Endothelial cell of umbilical vein (primary cell): ENCODE measurements at regions not wholly inside any gene's neighbourhood (a gene's known extent, or its start where the extent isn't known, plus 50 kb on each side); places are given as distances from the start of the nearest gene placed in this dataset.

Source experiments
- BruUV-seq: library from RNA; stranded (reverse); fragments of 400-500 nt; replicated peaks from 2 replicates; lab custom pipeline; 2021; lab: Mats Ljungman, UMichigan
- CTCF ChIA-PET: fragments of 300-600, 350-600 bp; sonication (Branson Sonifier 250); formaldehyde crosslinking; loops from one replicate; lab custom pipeline; 2021; ENCODE audit warnings: antibody characterized with exemption, inconsistent platforms; lab: Charles Lee
- POLR2A ChIA-PET: fragments of 300-600, 350-600 bp; sonication (Branson Sonifier 250); formaldehyde crosslinking; loops from one replicate; lab custom pipeline; 2021; ENCODE audit warnings: antibody characterized with exemption, inconsistent platforms; lab: Charles Lee
- DNase-seq: peaks from one replicate; pipeline ENCODE4 v3.0.0-alpha.2; 2011; ENCODE audit warnings: low read depth, low spot score
- FAIRE-seq: peaks from 2 replicates; lab custom pipeline; 2011; peaks lifted over from hg19 to GRCh38; lab: Jason Lieb, UNC
- H2AFZ ChIP-seq: 2 replicates; pipeline ENCODE4 v1.6.0; 2012; ENCODE audit warnings: low read depth, low read length, control low read depth, inconsistent platforms
- H3K27ac ChIP-seq: 2 replicates; pipeline ENCODE4 v1.5.1; 2011; ENCODE audit warnings: low read depth, mild to moderate bottlenecking, control low read depth, low read length, moderate library complexity; ENCODE audit not compliant: insufficient read depth
- H3K27me3 ChIP-seq, 2 experiments: 2 replicates each; pipeline versions ENCODE4 v1.6.0 to v1.6.1; 2011; ENCODE audit warnings: low read length in 2 of 2, mixed read lengths in 1 of 2; ENCODE audit not compliant: control insufficient read depth in 2 of 2, insufficient read depth in 2 of 2
- H3K36me3 ChIP-seq, 2 experiments: 2 replicates in 1 of 2; 3 replicates in 1 of 2; pipeline ENCODE4 v1.5.1; 2011; ENCODE audit warnings: low read length in 2 of 2, mild to moderate bottlenecking in 1 of 2, moderate library complexity in 1 of 2; ENCODE audit not compliant: control insufficient read depth in 2 of 2, insufficient read depth in 2 of 2; ENCODE audit errors: extremely low read depth in 1 of 2
- H3K4me1 ChIP-seq: 3 replicates; pipeline ENCODE4 v1.5.1; 2011; ENCODE audit warnings: mild to moderate bottlenecking, low read length; ENCODE audit not compliant: control insufficient read depth, insufficient read depth; ENCODE audit errors: extremely low read depth
- H3K4me2 ChIP-seq: 2 replicates; pipeline ENCODE4 v1.6.1; 2011; ENCODE audit warnings: low read length, control low read depth, mixed read lengths; ENCODE audit not compliant: insufficient read depth
- H3K4me3 ChIP-seq, 3 experiments: fragments of 200-600 bp in 1 of 3; sonication (generic), shearing (Covaris generic) in 1 of 3; replicated peaks in 1 of 3; 2 replicates each; pipeline ENCODE4 v1.5.1; 2011 to 2016; ENCODE audit warnings: control low read depth in 3 of 3, low read length in 3 of 3, mild to moderate bottlenecking in 2 of 3, inconsistent platforms in 1 of 3, low read depth in 1 of 3, moderate library complexity in 1 of 3; ENCODE audit not compliant: insufficient read depth in 1 of 3
- H3K79me2 ChIP-seq: 2 replicates; pipeline ENCODE4 v1.6.0; 2012; ENCODE audit warnings: low read length, inconsistent platforms; ENCODE audit not compliant: control insufficient read depth, insufficient read depth
- H3K9ac ChIP-seq: replicated peaks from 2 replicates; pipeline ENCODE3; 2011; ENCODE audit warnings: low read length, control low read depth; ENCODE audit not compliant: insufficient read depth; ENCODE audit errors: extremely low read depth
- H3K9me1 ChIP-seq: replicated peaks from 3 replicates; pipeline ENCODE4 v1.6.0; 2011; ENCODE audit warnings: mild to moderate bottlenecking, low read length; ENCODE audit not compliant: control insufficient read depth, insufficient read depth; ENCODE audit errors: extremely low read depth
- H3K9me3 ChIP-seq: replicated peaks from 2 replicates; pipeline ENCODE4 v1.5.1; 2012; ENCODE audit warnings: low read length, inconsistent platforms; ENCODE audit not compliant: control insufficient read depth, insufficient read depth
- H4K20me1 ChIP-seq: replicated peaks from 2 replicates; pipeline ENCODE3; 2011; ENCODE audit warnings: mild to moderate bottlenecking, low read length; ENCODE audit not compliant: control insufficient read depth, insufficient read depth; ENCODE audit errors: extremely low read depth
- CTCF ChIP-seq, 2 donors: IDR thresholded peaks; 1 replicate in 1 of 2; 2 replicates in 1 of 2; pipeline ENCODE4 v1.5.1; 2011; ENCODE audit warnings: low read length in 2 of 2, mild to moderate bottlenecking in 2 of 2, moderate library complexity in 2 of 2, control low read depth in 1 of 2, inconsistent platforms in 1 of 2, low read depth in 1 of 2; ENCODE audit not compliant: insufficient read depth in 1 of 2; ENCODE audit errors: extremely low read depth in 1 of 2
- EZH2 ChIP-seq: IDR thresholded peaks from 2 replicates; pipeline ENCODE4 v1.6.1; 2012; ENCODE audit warnings: borderline replicate concordance, low read depth, mild to moderate bottlenecking, moderate library complexity, low read length, inconsistent platforms; ENCODE audit not compliant: severe bottlenecking
- FOS ChIP-seq: IDR thresholded peaks from 2 replicates; pipeline ENCODE4 v1.6.1; 2011; ENCODE audit warnings: mild to moderate bottlenecking, low read length, moderate library complexity, borderline replicate concordance; ENCODE audit not compliant: insufficient read depth
- GATA2 ChIP-seq: IDR thresholded peaks from 2 replicates; pipeline ENCODE4 v1.7.0; 2011; ENCODE audit warnings: low read depth, mild to moderate bottlenecking, moderate library complexity, mixed read lengths, low read length; ENCODE audit not compliant: insufficient read length, insufficient read depth
- JUN ChIP-seq: IDR thresholded peaks from 2 replicates; pipeline ENCODE4 v1.6.1; 2011; ENCODE audit warnings: borderline replicate concordance, low read depth; ENCODE audit not compliant: insufficient read length, insufficient read depth
- MAX ChIP-seq: IDR thresholded peaks from 2 replicates; pipeline ENCODE4 v1.6.1; 2011; ENCODE audit not compliant: insufficient read depth, insufficient read length
- MYC ChIP-seq: IDR thresholded peaks from one replicate; pipeline ENCODE4 v1.6.1; 2011; ENCODE audit warnings: mild to moderate bottlenecking, low read depth, low read length
- POLR2A ChIP-seq: IDR thresholded peaks from 2 replicates; pipeline ENCODE4 v1.6.1; 2012; ENCODE audit warnings: low read depth, mild to moderate bottlenecking, control low read depth, low read length
- dilution Hi-C: fragments of 300-500 bp; cut with MboI; formaldehyde crosslinking; loops from one replicate; pipeline ENCODE4 v1.15.0; 2019; ENCODE audit warnings: low sequenced_read_pairs; ENCODE audit not compliant: extremely low pct_ligation_motif_present
- intact Hi-C: fragments of 100-400 bp; cut with micrococcal nuclease; formaldehyde crosslinking; loops from one replicate; pipeline ENCODE4 v1.10.0; 2022

- H3K4me3 ChIP-seq, result no peak overlapping the region
- no peak overlapping the region for H3K4me2 ChIP-seq
- H3K9me1 ChIP-seq, result no peaks in the 10 kb centered on the region
- FAIRE-seq (no peak), DNase-seq (no peak)
- no peak overlapping the region for H3K27ac ChIP-seq
- H3K9me3 ChIP-seq, result no peaks in the 10 kb centered on the region
- no peak for TF ChIP-seq POLR2A
- no peak for TF ChIP-seq GATA2
- no peak for TF ChIP-seq CTCF (IDR thresholded peaks at IDR 0.05; ENCODE audit: extremely low read depth in 1 of 2, insufficient read depth in 1 of 2, low read depth in 1 of 2, low read length in 2 of 2)
- H3K27me3 ChIP-seq, result no peaks in the 10 kb centered on the region
- H3K36me3 ChIP-seq, result no peaks in the 10 kb centered on the region
- H3K79me2 ChIP-seq, result no peaks in the 10 kb centered on the region
- no TSS peak for BruUV-seq
- no peak overlapping the region for H2AFZ ChIP-seq
- H3K4me1 ChIP-seq, result no peaks in the 10 kb centered on the region
- POLR2A ChIA-PET, result no interaction called here
- intact Hi-C loops (no loop called here), dilution Hi-C loops (no loop called here)
- H4K20me1 ChIP-seq, result no peaks in the 10 kb centered on the region
- CTCF ChIA-PET, result no interaction called here
- H3K9ac ChIP-seq, result no peak overlapping the region
Observed at GRCh38 chr17:77631307-77631706, 327.2 kb upstream of the TNRC6C start.

- Histone ChIP-seq H3K9me1 (no peaks in the 10 kb centered on the region), H2AFZ (no peak overlapping the region), H3K9ac (no peak overlapping the region), H3K4me1 (no peaks in the 10 kb centered on the region), H3K27me3 (no peaks in the 10 kb centered on the region), H3K4me3 (no peak overlapping the region), H3K4me2 (no peak overlapping the region), H3K79me2 (no peaks in the 10 kb centered on the region), H3K27ac (no peak overlapping the region), H3K9me3 (no peaks in the 10 kb centered on the region), H4K20me1 (no peaks in the 10 kb centered on the region), H3K36me3 (no peaks in the 10 kb centered on the region)
- DNase-seq (no peak), FAIRE-seq (no peak)
- intact Hi-C loops (no loop called here), dilution Hi-C loops (no loop called here)
- CTCF ChIA-PET, result no interaction called here
- TF ChIP-seq CTCF (IDR thresholded peaks at IDR 0.05; ENCODE audit: extremely low read depth in 1 of 2, insufficient read depth in 1 of 2, low read depth in 1 of 2, low read length in 2 of 2), result no peak
- no peak for TF ChIP-seq FOS
- TF ChIP-seq MYC, result no peak
- no peak for TF ChIP-seq EZH2
- no peak for TF ChIP-seq GATA2
- TF ChIP-seq POLR2A, result no peak
- TF ChIP-seq MAX, result no peak
- TF ChIP-seq JUN, result no peak
- BruUV-seq, result no TSS peak
- POLR2A ChIA-PET, result interaction anchor here (0.6 kb wide), 1 partner anchor 273 kb away, joined by 5 read pairs; no protein-coding TSS in a partner anchor
Observed at GRCh38 chr17:77632619-77633018, 325.9 kb upstream of the TNRC6C start.
